HepG2 (cell line): ENCODE measurements at regions not wholly inside any gene's neighbourhood (a gene's known extent, or its start where the extent isn't known, plus 50 kb on each side); places are given as distances from the start of the nearest gene placed in this dataset.

Experiments
- MAZ ChIP-seq, 2 experiments: sonication (generic) in 1 of 2; formaldehyde crosslinking in 1 of 2; IDR thresholded peaks; 2 replicates each; pipeline versions ENCODE4 v1.5.0 to v1.6.1; 2012 to 2020; ENCODE audit warnings: low read depth in 2 of 2, mild to moderate bottlenecking in 2 of 2, borderline replicate concordance in 1 of 2, improper control_type of control experiment in 1 of 2, low read length in 1 of 2, missing genetic modification reagents in 1 of 2, moderate library complexity in 1 of 2
- TCF12 ChIP-seq, 2 experiments: fragments of 450-650 bp in 1 of 2; sonication (generic) in 1 of 2; formaldehyde crosslinking in 1 of 2; IDR thresholded peaks; 2 replicates each; pipeline versions ENCODE4 v1.6.1 to v1.8.0; 2017 to 2022; ENCODE audit warnings: antibody characterized with exemption in 1 of 2, mild to moderate bottlenecking in 1 of 2, missing genetic modification reagents in 1 of 2, moderate library complexity in 1 of 2

DNA sequence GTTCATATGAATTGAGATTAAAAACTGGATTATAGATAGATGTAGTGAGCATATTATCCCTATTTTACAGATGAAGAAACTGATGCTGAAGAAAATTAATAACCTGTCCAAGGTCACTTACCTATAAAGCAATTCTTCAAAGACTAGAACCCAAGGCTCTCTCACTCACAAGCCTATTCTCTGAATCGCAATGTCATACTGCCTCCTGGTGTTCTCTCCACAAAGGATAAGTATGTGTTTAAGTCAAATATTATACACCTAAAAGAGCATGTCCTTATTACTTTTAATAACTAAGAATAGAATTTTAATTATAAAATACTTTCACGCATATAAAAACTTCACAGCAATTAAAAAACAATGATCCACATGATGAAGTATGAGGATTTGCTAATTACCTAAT, 721.3 kb upstream of the USP15 start:
- TF ChIP-seq TCF12 (IDR thresholded peaks at IDR 0.05) (no peak), TCF12 (CRISPR knock-in tag; IDR thresholded peaks at IDR 0.05) (no peak), MAZ (IDR thresholded peaks at IDR 0.05; ENCODE audit: borderline replicate concordance, low read depth, low read length) (no peak), MAZ (CRISPR knock-in tag; IDR thresholded peaks at IDR 0.05; ENCODE audit: low read depth) (no peak)
